Astrocyte (in vitro differentiated cells and primary cell): ENCODE measurements at regions not wholly inside any gene's neighbourhood (a gene's known extent, or its start where the extent isn't known, plus 50 kb on each side); places are given as distances from the start of the nearest gene placed in this dataset.

Experiments
- DNase-seq: peaks from one replicate; pipeline ENCODE4 v3.0.0-alpha.2; 2010; ENCODE audit warnings: low read depth
- FAIRE-seq: peaks from 2 replicates; lab custom pipeline; 2011; peaks lifted over from hg19 to GRCh38; lab: Jason Lieb, UNC
- H2AFZ ChIP-seq: 2 replicates; pipeline ENCODE4 v1.6.0; 2012; ENCODE audit warnings: low read depth, low read length, inconsistent platforms
- H3K27ac ChIP-seq: 2 replicates; pipeline ENCODE4 v1.5.1; 2011; ENCODE audit warnings: low read depth, low read length, inconsistent platforms
- H3K27me3 ChIP-seq: 2 replicates; pipeline ENCODE4 v1.6.0; 2011; ENCODE audit warnings: low read length, inconsistent platforms; ENCODE audit not compliant: insufficient read depth
- H3K36me3 ChIP-seq: 2 replicates; pipeline ENCODE4 v1.5.1; 2011; ENCODE audit warnings: low read length, inconsistent platforms; ENCODE audit not compliant: insufficient read depth
- H3K4me1 ChIP-seq: 2 replicates; pipeline ENCODE4 v1.5.1; 2011; ENCODE audit warnings: low read length, inconsistent platforms; ENCODE audit not compliant: insufficient read depth
- H3K4me2 ChIP-seq: 2 replicates; pipeline ENCODE4 v1.6.0; 2012; ENCODE audit warnings: low read length, inconsistent platforms
- H3K4me3 ChIP-seq: 2 replicates; pipeline ENCODE4 v1.5.1; 2011; ENCODE audit warnings: low read depth, mild to moderate bottlenecking, low read length, inconsistent platforms; ENCODE audit not compliant: insufficient read depth
- H3K79me2 ChIP-seq: 2 replicates; pipeline ENCODE4 v1.6.0; 2012; ENCODE audit warnings: mild to moderate bottlenecking, low read length, inconsistent platforms; ENCODE audit not compliant: insufficient read depth
- H3K9ac ChIP-seq: 2 replicates; pipeline ENCODE4 v1.6.0; 2012; ENCODE audit warnings: mild to moderate bottlenecking, low read length, inconsistent platforms
- H3K9me3 ChIP-seq: 2 replicates; pipeline ENCODE4 v1.5.1; 2012; ENCODE audit warnings: low read depth, mild to moderate bottlenecking, low read length, inconsistent platforms; ENCODE audit not compliant: insufficient read depth
- H4K20me1 ChIP-seq: 2 replicates; pipeline ENCODE4 v1.6.0; 2012; ENCODE audit warnings: low read length, inconsistent platforms; ENCODE audit not compliant: insufficient read depth
- H3K27ac Mint-ChIP-seq: one replicate; pipeline ENCODE4 v1.8.0; 2021; ENCODE audit warnings: mild to moderate bottlenecking, mixed read lengths; ENCODE audit not compliant: unreplicated experiment
- H3K27me3 Mint-ChIP-seq: one replicate; pipeline ENCODE4 v1.8.0; 2021; ENCODE audit warnings: low read depth, mixed read lengths; ENCODE audit not compliant: unreplicated experiment
- H3K36me3 Mint-ChIP-seq: one replicate; pipeline ENCODE4 v1.8.0; 2021; ENCODE audit warnings: low read depth, mixed read lengths; ENCODE audit not compliant: unreplicated experiment
- H3K4me1 Mint-ChIP-seq: one replicate; pipeline ENCODE4 v1.8.0; 2021; ENCODE audit warnings: low read depth, mixed read lengths; ENCODE audit not compliant: unreplicated experiment
- H3K4me3 Mint-ChIP-seq: one replicate; pipeline ENCODE4 v1.8.0; 2021; ENCODE audit warnings: mild to moderate bottlenecking, moderate library complexity, mixed read lengths; ENCODE audit not compliant: unreplicated experiment
- H3K9me3 Mint-ChIP-seq: one replicate; pipeline ENCODE4 v1.8.0; 2021; ENCODE audit warnings: mild to moderate bottlenecking, mixed read lengths; ENCODE audit not compliant: unreplicated experiment
- CTCF ChIP-seq: IDR thresholded peaks from 2 replicates; pipeline ENCODE4 v1.5.1; 2011; ENCODE audit warnings: low read depth, mild to moderate bottlenecking, inconsistent platforms, low read length, moderate library complexity; ENCODE audit not compliant: insufficient read depth
- EZH2 ChIP-seq: IDR thresholded peaks from 2 replicates; pipeline ENCODE4 v1.6.1; 2012; ENCODE audit warnings: mild to moderate bottlenecking, low read length, inconsistent platforms; ENCODE audit not compliant: insufficient read depth

DNA sequence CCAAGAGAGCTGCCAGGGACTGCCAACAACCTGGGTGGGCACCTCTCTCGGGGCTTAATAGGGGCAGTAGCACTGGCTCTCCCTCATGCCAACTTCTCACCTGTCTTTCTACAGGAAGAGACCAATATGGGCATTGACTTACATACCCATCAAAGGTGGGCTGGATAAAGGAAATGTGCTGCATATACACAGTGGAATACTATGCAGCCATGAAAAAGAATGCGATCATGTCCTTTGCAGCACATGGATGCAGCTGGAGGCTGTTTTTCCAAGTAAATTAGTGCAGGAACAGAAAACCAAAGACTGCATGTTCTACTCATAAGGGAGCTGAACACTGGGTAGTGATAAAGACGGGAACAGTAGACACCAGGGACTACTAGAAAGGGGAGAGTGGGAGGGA lies 172.5 kb downstream of the URB2 start:
- no peaks in the 10 kb centered on the region for H3K79me2 ChIP-seq
- DNase-seq (no peak), FAIRE-seq (no peak)
- H3K27me3 Mint-ChIP-seq, result peaks cover 29% of the 10 kb centered on the region
- H2AFZ ChIP-seq, result no peak overlapping the region
- H3K36me3 Mint-ChIP-seq, result no peaks in the 10 kb centered on the region
- no peaks in the 10 kb centered on the region for H3K27me3 ChIP-seq
- TF ChIP-seq CTCF (no peak), EZH2 (no peak)
- no peaks in the 10 kb centered on the region for H3K9me3 Mint-ChIP-seq
- no peak overlapping the region for H3K27ac ChIP-seq
- no peak overlapping the region for H3K9ac ChIP-seq
- H4K20me1 ChIP-seq, result no peaks in the 10 kb centered on the region
- H3K36me3 ChIP-seq, result no peaks in the 10 kb centered on the region
- H3K27ac Mint-ChIP-seq, result no peak overlapping the region
- peaks cover 3% of the 10 kb centered on the region for H3K9me3 ChIP-seq
- no peaks in the 10 kb centered on the region for H3K4me1 Mint-ChIP-seq
- no peak overlapping the region for H3K4me2 ChIP-seq
- no peak overlapping the region for H3K4me3 ChIP-seq
- H3K4me1 ChIP-seq, result no peaks in the 10 kb centered on the region
- no peak overlapping the region for H3K4me3 Mint-ChIP-seq

GRCh38 chr1:229803626-229804217 lies 177.7 kb downstream of the URB2 start:
- TF ChIP-seq EZH2 (no peak), CTCF (no peak)
- peaks cover 3% of the 10 kb centered on the region for H3K9me3 ChIP-seq
- H3K9me3 Mint-ChIP-seq, result peaks cover 16% of the 10 kb centered on the region
- H3K4me2 ChIP-seq, result no peak overlapping the region
- no peak for FAIRE-seq
- H3K27me3 Mint-ChIP-seq, result peaks cover 11% of the 10 kb centered on the region
- H4K20me1 ChIP-seq, result no peaks in the 10 kb centered on the region
- H3K27ac ChIP-seq, result no peak overlapping the region
- no peaks in the 10 kb centered on the region for H3K79me2 ChIP-seq
- no peak for DNase-seq
- no peak overlapping the region for H2AFZ ChIP-seq
- H3K4me1 Mint-ChIP-seq, result no peaks in the 10 kb centered on the region
- no peaks in the 10 kb centered on the region for H3K36me3 ChIP-seq
- H3K4me3 ChIP-seq, result no peak overlapping the region
- no peak overlapping the region for H3K4me3 Mint-ChIP-seq
- H3K36me3 Mint-ChIP-seq, result peaks cover 2% of the 10 kb centered on the region
- H3K27ac Mint-ChIP-seq, result no peak overlapping the region
- H3K4me1 ChIP-seq, result no peaks in the 10 kb centered on the region
- no peak overlapping the region for H3K9ac ChIP-seq
- no peaks in the 10 kb centered on the region for H3K27me3 ChIP-seq

DNA sequence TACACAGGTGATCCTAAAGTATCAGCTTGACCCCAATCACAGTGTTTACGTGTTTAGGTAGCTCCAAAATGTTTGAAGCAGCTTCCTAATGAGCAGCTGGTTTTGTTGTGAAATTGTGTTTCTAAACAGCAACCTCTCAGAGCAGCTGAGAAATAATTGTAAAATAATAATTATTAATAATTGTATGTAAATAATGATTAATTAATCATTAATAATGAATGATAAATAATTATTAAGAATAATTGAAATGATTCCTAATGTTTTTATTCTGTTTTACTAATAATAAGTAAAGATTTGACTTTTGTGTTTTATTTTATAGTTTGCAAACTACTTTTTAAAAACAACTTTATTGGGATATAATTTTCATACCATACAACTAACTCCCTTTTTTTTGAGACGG lies 182.2 kb downstream of the URB2 start:
- Histone ChIP-seq H3K4me3 (no peak overlapping the region), H2AFZ (no peak overlapping the region), H3K36me3 (no peaks in the 10 kb centered on the region), H3K27ac (no peak overlapping the region), H3K4me1 (no peaks in the 10 kb centered on the region), H3K79me2 (no peaks in the 10 kb centered on the region), H4K20me1 (no peaks in the 10 kb centered on the region), H3K9me3 (peaks cover 3% of the 10 kb centered on the region), H3K27me3 (no peaks in the 10 kb centered on the region), H3K4me2 (no peak overlapping the region), H3K9ac (no peak overlapping the region)
- no peak for DNase-seq
- FAIRE-seq, result no peak
- Mint-ChIP-seq H3K9me3 (peaks cover 24% of the 10 kb centered on the region), H3K36me3 (peaks cover 2% of the 10 kb centered on the region), H3K27ac (no peak overlapping the region), H3K27me3 (peaks cover 3% of the 10 kb centered on the region), H3K4me3 (no peak overlapping the region), H3K4me1 (no peaks in the 10 kb centered on the region)
- TF ChIP-seq CTCF (no peak), EZH2 (no peak)
